Liver (tissue), 8 donors: ENCODE measurements at regions not wholly inside any gene's neighbourhood (a gene's known extent, or its start where the extent isn't known, plus 50 kb on each side); places are given as distances from the start of the nearest gene placed in this dataset.

Experiments used
- DNase-seq: peaks from one replicate; pipeline ENCODE4 v3.0.0-alpha.2; 2017; ENCODE audit warnings: low spot score
- H3K27ac ChIP-seq, 2 donors: one replicate each; pipeline ENCODE4 v1.7.0; 2013; ENCODE audit warnings: inconsistent platforms in 2 of 2, low read length in 2 of 2, control low read depth in 1 of 2, low read depth in 1 of 2, mild to moderate bottlenecking in 1 of 2
- H3K27me3 ChIP-seq, 4 donors: one replicate each; pipeline versions ENCODE4 v1.6.1 to v1.7.0; 2013; ENCODE audit warnings: low read length in 3 of 4, inconsistent platforms in 1 of 4, mild to moderate bottlenecking in 1 of 4, moderate library complexity in 1 of 4; ENCODE audit not compliant: control insufficient read depth in 4 of 4, insufficient read depth in 4 of 4
- H3K36me3 ChIP-seq, 4 donors: one replicate each; pipeline versions ENCODE4 v1.6.1 to v1.7.0; 2013; ENCODE audit warnings: low read length in 3 of 4, mild to moderate bottlenecking in 3 of 4, low read depth in 1 of 4, moderate library complexity in 1 of 4; ENCODE audit not compliant: control insufficient read depth in 4 of 4, insufficient read depth in 3 of 4
- H3K4me1 ChIP-seq, 4 donors: one replicate each; pipeline versions ENCODE4 v1.6.1 to v1.7.0; 2013; ENCODE audit warnings: low read length in 3 of 4, mild to moderate bottlenecking in 3 of 4, moderate library complexity in 1 of 4; ENCODE audit not compliant: control insufficient read depth in 4 of 4, insufficient read depth in 4 of 4
- H3K4me3 ChIP-seq, 3 donors: one replicate each; pipeline versions ENCODE4 v1.6.1 to v1.7.0; 2013; ENCODE audit warnings: low read length in 3 of 3, control low read depth in 1 of 3, low read depth in 1 of 3, mild to moderate bottlenecking in 1 of 3
- H3K9ac ChIP-seq, 2 donors: one replicate each; pipeline ENCODE4 v1.7.0; 2013; ENCODE audit warnings: low read length in 2 of 2, mild to moderate bottlenecking in 2 of 2, moderate library complexity in 2 of 2, control low read depth in 1 of 2, low read depth in 1 of 2
- H3K9me3 ChIP-seq, 4 donors: one replicate each; pipeline versions ENCODE4 v1.6.1 to v1.7.0; 2013; ENCODE audit warnings: low read length in 3 of 4; ENCODE audit not compliant: control insufficient read depth in 4 of 4
- ATF3 ChIP-seq: IDR thresholded peaks from 2 replicates; pipeline ENCODE4 v1.6.1; 2016; ENCODE audit warnings: antibody characterized with exemption
- CTCF ChIP-seq: fragments of 150-350 bp; IDR thresholded peaks from 2 replicates; pipeline ENCODE4 v1.5.1; 2017; ENCODE audit warnings: improper control_type of control experiment, low read depth, low read length; ENCODE audit not compliant: missing input control
- EGR1 ChIP-seq, 2 donors: IDR thresholded peaks; 2 replicates each; pipeline ENCODE4 v1.6.1; 2016 to 2018; ENCODE audit warnings: antibody characterized with exemption in 2 of 2, low read depth in 2 of 2
- FOXA1 ChIP-seq: IDR thresholded peaks from 2 replicates; pipeline ENCODE4 v1.6.1; 2016; ENCODE audit warnings: antibody characterized with exemption
- FOXA2 ChIP-seq: IDR thresholded peaks from 2 replicates; pipeline ENCODE4 v1.6.1; 2016; ENCODE audit warnings: antibody characterized with exemption
- HNF4A ChIP-seq, 2 donors: conservative IDR thresholded peaks; 2 replicates each; pipeline ENCODE4 v1.6.1; 2016; ENCODE audit warnings: antibody characterized with exemption in 2 of 2, mild to moderate bottlenecking in 2 of 2
- HNF4G ChIP-seq: IDR thresholded peaks from 2 replicates; pipeline ENCODE4 v1.6.1; 2016; ENCODE audit warnings: antibody characterized with exemption
- JUND ChIP-seq, 2 donors: IDR thresholded peaks; 2 replicates each; pipeline ENCODE4 v1.6.1; 2016; ENCODE audit warnings: antibody characterized with exemption in 2 of 2
- MAX ChIP-seq: IDR thresholded peaks from 2 replicates; pipeline ENCODE4 v1.6.1; 2016; ENCODE audit warnings: antibody characterized with exemption
- REST ChIP-seq: IDR thresholded peaks from 2 replicates; pipeline ENCODE4 v1.6.1; 2016; ENCODE audit warnings: antibody characterized with exemption, mild to moderate bottlenecking
- RXRA ChIP-seq, 2 donors: IDR thresholded peaks; 2 replicates each; pipeline ENCODE4 v1.6.1; 2017 to 2018; ENCODE audit warnings: antibody characterized with exemption in 2 of 2, mild to moderate bottlenecking in 1 of 2
- SP1 ChIP-seq: IDR thresholded peaks from 2 replicates; pipeline ENCODE4 v1.6.1; 2018; ENCODE audit warnings: antibody characterized with exemption, mild to moderate bottlenecking
- TAF1 ChIP-seq: conservative IDR thresholded peaks from 2 replicates; pipeline ENCODE4 v1.6.1; 2016; ENCODE audit warnings: antibody characterized with exemption, mild to moderate bottlenecking
- WGBS: extraction: QIAGEN DNeasy Blood & Tissue Kit; methylation state at CpG from one replicate; pipeline ENCODE4 v1.1.7; 2013; 5-methylcytosine and 5-hydroxymethylcytosine counted together
- donor health status: healthy.
- donor health status: healthy.
- donor health status: healthy.
- donor health status: healthy.
- donor health status: healthy.

DNA sequence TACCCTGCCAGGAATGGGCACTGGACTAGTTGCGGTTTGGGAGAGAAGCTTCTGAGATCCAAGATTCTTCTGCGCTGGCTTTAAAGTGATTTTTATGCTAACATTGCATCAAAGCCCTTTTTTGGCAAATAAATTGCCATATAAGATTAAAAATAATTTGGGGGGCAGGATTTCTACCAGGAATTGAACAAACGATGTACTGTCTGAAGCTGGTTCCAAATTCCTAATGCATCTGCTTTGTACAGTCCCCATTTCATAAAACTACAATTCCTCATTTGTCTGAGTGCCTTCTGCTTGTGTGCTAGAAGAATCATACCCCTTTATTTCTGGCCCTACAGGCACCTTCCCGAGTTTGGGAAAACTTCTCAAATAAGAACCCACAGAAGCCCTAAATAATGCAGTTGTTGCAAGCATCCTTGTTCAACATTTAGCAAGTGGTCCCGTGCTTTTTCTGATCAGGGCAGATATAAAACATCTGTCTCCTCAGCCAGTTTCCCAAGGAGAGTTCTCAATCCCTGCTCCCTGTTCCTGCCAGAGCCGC is 349.7 kb downstream of the PTEN start (continued):
- TF ChIP-seq MAX: no peak
- TF ChIP-seq TAF1: no peak
- TF ChIP-seq EGR1 (IDR thresholded peaks at IDR 0.05; ENCODE audit: low read depth in 2 of 2): no peak
- no peak for TF ChIP-seq RXRA (IDR thresholded peaks at IDR 0.05)
- TF ChIP-seq CTCF: no peak
- TF ChIP-seq HNF4A (conservative IDR thresholded peaks at IDR 0.05): no peak
- no peak for TF ChIP-seq HNF4G
- no peak for TF ChIP-seq SP1

DNA sequence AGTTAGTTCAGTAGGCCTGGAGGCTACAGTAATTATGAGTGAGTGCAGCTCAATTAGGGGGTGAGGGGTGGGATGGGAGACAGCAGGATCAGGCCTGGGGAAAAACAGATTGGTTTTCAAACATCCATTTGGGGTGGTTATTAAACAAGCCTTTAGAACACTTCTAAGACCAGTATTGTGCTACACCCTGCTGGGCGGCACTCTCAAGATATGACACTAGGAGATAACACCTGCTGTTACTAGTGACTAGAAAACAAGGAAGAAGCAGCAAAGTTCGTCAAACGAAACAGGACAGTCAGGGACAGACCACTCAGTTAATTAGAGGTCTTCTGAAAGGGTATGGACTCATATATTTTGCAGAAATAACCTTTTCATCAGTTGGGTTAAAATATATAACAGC is 353.6 kb downstream of the PTEN start:
- Histone ChIP-seq H3K4me3 (no peak overlapping the region), H3K9ac (no peak overlapping the region), H3K9me3 (no peaks in the 10 kb centered on the region), H3K4me1 (no peaks in the 10 kb centered on the region), H3K27ac (no peak overlapping the region), H3K27me3 (no peaks in the 10 kb centered on the region), H3K36me3 (no peaks in the 10 kb centered on the region)
- WGBS: 90% methylated on average over 3 of the region's 3 CpGs
- no peak for DNase-seq
- TF ChIP-seq ATF3: no peak
- no peak for TF ChIP-seq CTCF

GRCh38 chr10:88218362-88218761 is 354.9 kb downstream of the PTEN start:
- TF ChIP-seq RXRA (IDR thresholded peaks at IDR 0.05): no peak
- peaks cover 0 to 9% (median 4%) of the 10 kb centered on the region in 4 donors for H3K4me1 ChIP-seq
- H3K9me3 ChIP-seq: no peaks in the 10 kb centered on the region
- no peak overlapping the region for H3K9ac ChIP-seq
- no peak overlapping the region for H3K27ac ChIP-seq
- no peak overlapping the region for H3K4me3 ChIP-seq
- WGBS: 90% methylated on average over 3 of the region's 3 CpGs
- H3K27me3 ChIP-seq: no peaks in the 10 kb centered on the region
- no peaks in the 10 kb centered on the region for H3K36me3 ChIP-seq
- no peak for DNase-seq

DNA sequence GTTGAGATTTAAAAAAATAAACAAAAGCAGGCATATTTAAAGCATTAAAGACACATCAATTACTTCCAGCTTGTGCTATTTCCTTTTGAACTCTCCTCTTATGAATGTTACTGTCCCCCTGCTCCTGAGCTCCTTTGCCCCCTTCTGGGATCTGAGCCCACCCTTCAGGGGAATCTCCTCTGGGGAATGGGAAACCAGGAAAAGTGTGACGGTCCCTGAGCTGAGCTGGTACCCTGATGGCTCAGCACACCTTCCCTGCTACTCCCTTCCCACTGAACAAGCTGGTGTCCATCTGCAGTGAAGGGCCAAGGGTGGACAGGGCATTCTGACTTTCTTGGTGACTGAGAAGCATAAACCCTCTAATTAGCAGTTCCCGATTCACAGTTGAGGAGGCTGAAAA is 356.3 kb downstream of the PTEN start:
- no peak for DNase-seq
- H3K27me3 ChIP-seq: no peaks in the 10 kb centered on the region
- H3K4me1 ChIP-seq: peaks cover 0 to 12% (median 6%) of the 10 kb centered on the region in 4 donors
- no peaks in the 10 kb centered on the region for H3K9me3 ChIP-seq
- WGBS: 87% methylated on average over 2 of the region's 2 CpGs
- no peak overlapping the region for H3K27ac ChIP-seq
- no peak overlapping the region for H3K9ac ChIP-seq
- H3K4me3 ChIP-seq: no peak overlapping the region
- H3K36me3 ChIP-seq: no peaks in the 10 kb centered on the region
- TF ChIP-seq HNF4A (conservative IDR thresholded peaks at IDR 0.05) (no peak), MAX (no peak), TAF1 (no peak), CTCF (no peak), FOXA2 (no peak), JUND (IDR thresholded peaks at IDR 0.05) (no peak), FOXA1 (no peak), EGR1 (IDR thresholded peaks at IDR 0.05; ENCODE audit: low read depth in 2 of 2) (no peak), REST (no peak)
